WTC11 (cell line): ENCODE measurements at regions not wholly inside any gene's neighbourhood (a gene's known extent, or its start where the extent isn't known, plus 50 kb on each side); places are given as distances from the start of the nearest gene placed in this dataset.

Experiments
- ATAC-seq: fragments of 200-7000 bp; cut with Tn5 transposase; 2 replicates; pipeline ENCODE4 v1.10.0; 2021; ENCODE audit warnings: mild to moderate bottlenecking, moderate library complexity
- CTCF ChIA-PET: fragments of 300-600 bp; sonication (Branson Sonifier 250); formaldehyde crosslinking; loops from one replicate; lab custom pipeline; 2021; ENCODE audit warnings: antibody characterized with exemption; lab: Charles Lee
- POLR2A ChIA-PET: fragments of 350-600 bp; sonication (Branson Sonifier 250); formaldehyde crosslinking; loops from one replicate; lab custom pipeline; 2021; ENCODE audit warnings: antibody characterized with exemption; lab: Charles Lee
- DNase-seq: peaks from one replicate; pipeline ENCODE4 v3.0.0; 2021; ENCODE audit warnings: low spot score
- H3K27ac Mint-ChIP-seq: 2 replicates; pipeline ENCODE4 v1.8.0; 2021; ENCODE audit warnings: mixed read lengths
- H3K27me3 Mint-ChIP-seq: 2 replicates; pipeline ENCODE4 v1.8.0; 2021; ENCODE audit warnings: low read depth, mild to moderate bottlenecking, moderate library complexity, mixed read lengths
- H3K36me3 Mint-ChIP-seq: 2 replicates; pipeline ENCODE4 v1.8.0; 2021; ENCODE audit warnings: mixed read lengths
- H3K4me1 Mint-ChIP-seq: 2 replicates; pipeline ENCODE4 v1.8.0; 2022; ENCODE audit warnings: mixed read lengths
- H3K4me3 Mint-ChIP-seq: 2 replicates; pipeline ENCODE4 v1.8.0; 2021; ENCODE audit warnings: mild to moderate bottlenecking, moderate library complexity, mixed read lengths
- H3K9me3 Mint-ChIP-seq: 2 replicates; pipeline ENCODE4 v1.8.0; 2021; ENCODE audit warnings: mixed read lengths
- ARID4B ChIP-seq: sonication (generic); formaldehyde crosslinking; IDR thresholded peaks from 2 replicates; pipeline ENCODE4 v1.8.0; 2023; ENCODE audit warnings: missing genetic modification reagents, mild to moderate bottlenecking, borderline replicate concordance
- CREB1 ChIP-seq: sonication (generic); formaldehyde crosslinking; IDR thresholded peaks from 2 replicates; pipeline ENCODE4 v1.8.0; 2023; ENCODE audit warnings: mild to moderate bottlenecking, missing genetic modification reagents
- CREM ChIP-seq: sonication (generic); formaldehyde crosslinking; IDR thresholded peaks from 2 replicates; pipeline ENCODE4 v1.8.1; 2022; ENCODE audit warnings: mild to moderate bottlenecking, missing genetic modification reagents, moderate library complexity
- ETV6 ChIP-seq: sonication (generic); formaldehyde crosslinking; IDR thresholded peaks from 2 replicates; pipeline ENCODE4 v1.8.1; 2022; ENCODE audit warnings: mild to moderate bottlenecking, missing genetic modification reagents
- IRF1 ChIP-seq: sonication (generic); formaldehyde crosslinking; IDR thresholded peaks from 2 replicates; pipeline ENCODE4 v1.8.0; 2023; ENCODE audit warnings: missing genetic modification reagents
- MYBL2 ChIP-seq: sonication (generic); formaldehyde crosslinking; IDR thresholded peaks from 2 replicates; pipeline ENCODE4 v1.8.1; 2023; ENCODE audit warnings: mild to moderate bottlenecking, moderate library complexity, missing genetic modification reagents
- NFATC4 ChIP-seq: fragments of 250-450 bp; sonication (Bioruptor Pico); IDR thresholded peaks from 2 replicates; pipeline ENCODE4 v1.9.0; 2021; ENCODE audit warnings: mild to moderate bottlenecking
- PREB ChIP-seq: sonication (generic); formaldehyde crosslinking; IDR thresholded peaks from 2 replicates; pipeline ENCODE4 v1.8.1; 2022; ENCODE audit warnings: mild to moderate bottlenecking, missing genetic modification reagents, moderate library complexity, borderline replicate concordance
- ZNF138 ChIP-seq: sonication (generic); formaldehyde crosslinking; conservative IDR thresholded peaks from 2 replicates; pipeline ENCODE4 v1.8.1; 2022; ENCODE audit warnings: mild to moderate bottlenecking, moderate library complexity, missing genetic modification reagents
- ZNF317 ChIP-seq: sonication (generic); formaldehyde crosslinking; IDR thresholded peaks from 2 replicates; pipeline ENCODE4 v1.8.1; 2023; ENCODE audit warnings: low read depth, mild to moderate bottlenecking, moderate library complexity, missing genetic modification reagents, borderline replicate concordance
- TF ChIP-seq, protein P1 (sequence below): fragments of 200-600 bp; IDR thresholded peaks from 2 replicates; pipeline ENCODE4 v1.8.0; 2022; ENCODE audit warnings: antibody characterized with exemption
- TF ChIP-seq, protein P2 (sequence below): sonication (generic); formaldehyde crosslinking; IDR thresholded peaks from 2 replicates; pipeline ENCODE4 v1.8.1; 2023; ENCODE audit warnings: mild to moderate bottlenecking, missing genetic modification reagents, borderline replicate concordance
- TF ChIP-seq, protein P3 (sequence below): fragments of 250-450 bp; sonication (Bioruptor Pico); IDR thresholded peaks from 2 replicates; pipeline ENCODE4 v2.1.2; 2022; ENCODE audit warnings: mild to moderate bottlenecking, moderate library complexity

DNA sequence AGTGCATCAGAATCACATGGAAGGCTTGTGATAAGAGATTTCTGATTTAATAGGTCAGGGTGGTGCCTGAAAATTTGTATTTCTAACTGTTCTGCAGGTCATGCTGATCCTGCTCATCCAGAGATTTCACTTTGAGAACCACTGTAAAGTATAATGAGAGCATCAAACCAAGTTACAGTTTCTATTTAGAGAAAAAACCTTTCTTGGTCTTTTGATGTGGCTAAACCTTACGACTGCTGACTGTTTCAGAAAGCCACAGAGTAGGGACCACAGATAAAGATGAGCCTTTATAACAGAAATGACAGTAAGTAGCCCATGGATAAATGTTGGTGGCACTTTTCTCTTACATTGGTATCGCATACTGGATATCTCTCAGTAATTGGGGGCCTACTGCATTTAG is 109.4 kb upstream of the FANCL start:
- ChIA-PET POLR2A (no interaction called here), CTCF (interaction anchor here (1.5 kb wide), 1 partner anchor 98 kb away, joined by 3 read pairs; no protein-coding TSS in a partner anchor)
- no peak for TF ChIP-seq ZNF317 (CRISPR knock-in tag)
- TF ChIP-seq, protein P1, sequence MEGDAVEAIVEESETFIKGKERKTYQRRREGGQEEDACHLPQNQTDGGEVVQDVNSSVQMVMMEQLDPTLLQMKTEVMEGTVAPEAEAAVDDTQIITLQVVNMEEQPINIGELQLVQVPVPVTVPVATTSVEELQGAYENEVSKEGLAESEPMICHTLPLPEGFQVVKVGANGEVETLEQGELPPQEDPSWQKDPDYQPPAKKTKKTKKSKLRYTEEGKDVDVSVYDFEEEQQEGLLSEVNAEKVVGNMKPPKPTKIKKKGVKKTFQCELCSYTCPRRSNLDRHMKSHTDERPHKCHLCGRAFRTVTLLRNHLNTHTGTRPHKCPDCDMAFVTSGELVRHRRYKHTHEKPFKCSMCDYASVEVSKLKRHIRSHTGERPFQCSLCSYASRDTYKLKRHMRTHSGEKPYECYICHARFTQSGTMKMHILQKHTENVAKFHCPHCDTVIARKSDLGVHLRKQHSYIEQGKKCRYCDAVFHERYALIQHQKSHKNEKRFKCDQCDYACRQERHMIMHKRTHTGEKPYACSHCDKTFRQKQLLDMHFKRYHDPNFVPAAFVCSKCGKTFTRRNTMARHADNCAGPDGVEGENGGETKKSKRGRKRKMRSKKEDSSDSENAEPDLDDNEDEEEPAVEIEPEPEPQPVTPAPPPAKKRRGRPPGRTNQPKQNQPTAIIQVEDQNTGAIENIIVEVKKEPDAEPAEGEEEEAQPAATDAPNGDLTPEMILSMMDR: no peak
- Mint-ChIP-seq H3K4me1 (no peaks in the 10 kb centered on the region; the same call in 1 of the 2 replicates), H3K27ac (no peak overlapping the region), H3K4me3 (no peak overlapping the region), H3K9me3 (peaks cover 3% of the 10 kb centered on the region; the same call in 1 of the 2 replicates), H3K27me3 (no peaks in the 10 kb centered on the region), H3K36me3 (no peaks in the 10 kb centered on the region)
- DNase-seq (no peak), ATAC-seq (no peak)

- H3K4me3 Mint-ChIP-seq: no peak overlapping the region
- POLR2A ChIA-PET: no interaction called here
Observed at GRCh38 chr2:58347810-58348209, 106.7 kb upstream of the FANCL start.

DNA sequence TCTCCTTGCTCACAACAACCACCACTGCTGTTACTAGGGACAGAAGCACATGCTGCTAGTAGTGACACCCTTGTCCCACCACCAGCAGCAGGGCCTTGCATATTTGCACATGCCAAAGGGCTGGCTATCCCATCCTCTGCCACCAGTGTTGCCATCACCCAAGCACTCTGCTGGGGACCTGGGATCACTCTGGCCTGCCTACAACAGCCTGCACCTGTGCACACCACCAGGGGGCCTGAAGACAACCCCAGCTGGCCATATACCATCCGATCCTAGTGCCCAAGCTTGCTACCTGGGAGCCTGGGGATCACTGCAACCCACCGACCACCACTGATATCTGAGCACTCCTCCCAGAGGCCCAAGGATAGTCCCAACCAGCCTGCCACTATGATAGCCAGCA is 99.9 kb upstream of the FANCL start:
- Mint-ChIP-seq H3K4me1 (peaks cover 17% of the 10 kb centered on the region), H3K27ac (no peak overlapping the region), H3K4me3 (no peak overlapping the region), H3K27me3 (no peaks in the 10 kb centered on the region), H3K36me3 (no peaks in the 10 kb centered on the region), H3K9me3 (peaks cover 11% of the 10 kb centered on the region)
- CTCF ChIA-PET: interaction anchor here (1.4 kb wide), 1 partner anchor 107 kb away, joined by 5 read pairs; no protein-coding TSS in a partner anchor
- POLR2A ChIA-PET: no interaction called here
- ATAC-seq: peak; percentile 94
- DNase-seq: peak; percentile 20
- TF ChIP-seq PREB: no peak
- no peak for TF ChIP-seq NFATC4 (CRISPR knock-in tag)
- no peak for TF ChIP-seq CREM (CRISPR knock-in tag)
- no peak for TF ChIP-seq ETV6 (CRISPR knock-in tag)
- no peak for TF ChIP-seq IRF1
- no peak for TF ChIP-seq CREB1 (CRISPR knock-in tag)
- TF ChIP-seq, protein P1: no peak
- no peak for TF ChIP-seq ARID4B (CRISPR knock-in tag)

More at GRCh38 chr2:58347810-58348209, 106.7 kb upstream of the FANCL start:
- DNase-seq (no peak), ATAC-seq (no peak)
- no peaks in the 10 kb centered on the region for H3K9me3 Mint-ChIP-seq
- TF ChIP-seq MYBL2 (CRISPR knock-in tag) (no peak), ZNF138 (no peak), CREB1 (CRISPR knock-in tag) (no peak), ZNF317 (CRISPR knock-in tag) (no peak), ETV6 (CRISPR knock-in tag) (no peak)
- TF ChIP-seq, protein P2, sequence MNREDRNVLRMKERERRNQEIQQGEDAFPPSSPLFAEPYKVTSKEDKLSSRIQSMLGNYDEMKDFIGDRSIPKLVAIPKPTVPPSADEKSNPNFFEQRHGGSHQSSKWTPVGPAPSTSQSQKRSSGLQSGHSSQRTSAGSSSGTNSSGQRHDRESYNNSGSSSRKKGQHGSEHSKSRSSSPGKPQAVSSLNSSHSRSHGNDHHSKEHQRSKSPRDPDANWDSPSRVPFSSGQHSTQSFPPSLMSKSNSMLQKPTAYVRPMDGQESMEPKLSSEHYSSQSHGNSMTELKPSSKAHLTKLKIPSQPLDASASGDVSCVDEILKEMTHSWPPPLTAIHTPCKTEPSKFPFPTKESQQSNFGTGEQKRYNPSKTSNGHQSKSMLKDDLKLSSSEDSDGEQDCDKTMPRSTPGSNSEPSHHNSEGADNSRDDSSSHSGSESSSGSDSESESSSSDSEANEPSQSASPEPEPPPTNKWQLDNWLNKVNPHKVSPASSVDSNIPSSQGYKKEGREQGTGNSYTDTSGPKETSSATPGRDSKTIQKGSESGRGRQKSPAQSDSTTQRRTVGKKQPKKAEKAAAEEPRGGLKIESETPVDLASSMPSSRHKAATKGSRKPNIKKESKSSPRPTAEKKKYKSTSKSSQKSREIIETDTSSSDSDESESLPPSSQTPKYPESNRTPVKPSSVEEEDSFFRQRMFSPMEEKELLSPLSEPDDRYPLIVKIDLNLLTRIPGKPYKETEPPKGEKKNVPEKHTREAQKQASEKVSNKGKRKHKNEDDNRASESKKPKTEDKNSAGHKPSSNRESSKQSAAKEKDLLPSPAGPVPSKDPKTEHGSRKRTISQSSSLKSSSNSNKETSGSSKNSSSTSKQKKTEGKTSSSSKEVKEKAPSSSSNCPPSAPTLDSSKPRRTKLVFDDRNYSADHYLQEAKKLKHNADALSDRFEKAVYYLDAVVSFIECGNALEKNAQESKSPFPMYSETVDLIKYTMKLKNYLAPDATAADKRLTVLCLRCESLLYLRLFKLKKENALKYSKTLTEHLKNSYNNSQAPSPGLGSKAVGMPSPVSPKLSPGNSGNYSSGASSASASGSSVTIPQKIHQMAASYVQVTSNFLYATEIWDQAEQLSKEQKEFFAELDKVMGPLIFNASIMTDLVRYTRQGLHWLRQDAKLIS: no peak
- TF ChIP-seq, protein P3, sequence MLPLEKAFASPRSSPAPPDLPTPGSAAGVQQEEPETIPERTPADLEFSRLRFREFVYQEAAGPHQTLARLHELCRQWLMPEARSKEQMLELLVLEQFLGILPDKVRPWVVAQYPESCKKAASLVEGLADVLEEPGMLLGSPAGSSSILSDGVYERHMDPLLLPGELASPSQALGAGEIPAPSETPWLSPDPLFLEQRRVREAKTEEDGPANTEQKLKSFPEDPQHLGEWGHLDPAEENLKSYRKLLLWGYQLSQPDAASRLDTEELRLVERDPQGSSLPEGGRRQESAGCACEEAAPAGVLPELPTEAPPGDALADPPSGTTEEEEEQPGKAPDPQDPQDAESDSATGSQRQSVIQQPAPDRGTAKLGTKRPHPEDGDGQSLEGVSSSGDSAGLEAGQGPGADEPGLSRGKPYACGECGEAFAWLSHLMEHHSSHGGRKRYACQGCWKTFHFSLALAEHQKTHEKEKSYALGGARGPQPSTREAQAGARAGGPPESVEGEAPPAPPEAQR (CRISPR knock-in tag): no peak
- no peaks in the 10 kb centered on the region for H3K27me3 Mint-ChIP-seq
- H3K27ac Mint-ChIP-seq: no peak overlapping the region
- CTCF ChIA-PET: no interaction called here
- H3K36me3 Mint-ChIP-seq: no peaks in the 10 kb centered on the region
- no peaks in the 10 kb centered on the region for H3K4me1 Mint-ChIP-seq
